Dermis blood vessel endothelial cell (primary cell): ENCODE measurements at regions not wholly inside any gene's neighbourhood (a gene's known extent, or its start where the extent isn't known, plus 50 kb on each side); places are given as distances from the start of the nearest gene placed in this dataset.

Experiments used
- DNase-seq: peaks from one replicate; pipeline ENCODE4 v3.0.0; 2010

DNA sequence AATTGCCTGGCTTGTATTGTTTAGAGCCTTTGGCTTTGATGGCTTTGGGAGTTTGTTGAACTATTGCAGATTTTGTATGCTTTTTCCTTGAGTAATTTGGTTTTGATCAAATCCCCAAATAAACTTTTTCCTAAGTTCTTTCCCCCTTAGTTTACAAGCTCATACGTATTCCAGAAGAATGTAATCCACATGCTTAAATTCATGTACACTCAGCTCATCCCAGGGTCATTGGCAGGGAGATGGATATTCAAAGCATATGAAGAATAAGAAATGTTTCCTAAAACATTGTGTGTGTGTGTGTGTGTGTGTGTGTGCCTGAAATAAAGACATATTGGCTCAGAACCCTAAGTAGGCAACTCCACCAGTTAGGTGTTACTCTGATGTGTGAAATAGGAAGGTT lies 89.4 kb downstream of the TMEM30B start:
- no peak for DNase-seq

DNA sequence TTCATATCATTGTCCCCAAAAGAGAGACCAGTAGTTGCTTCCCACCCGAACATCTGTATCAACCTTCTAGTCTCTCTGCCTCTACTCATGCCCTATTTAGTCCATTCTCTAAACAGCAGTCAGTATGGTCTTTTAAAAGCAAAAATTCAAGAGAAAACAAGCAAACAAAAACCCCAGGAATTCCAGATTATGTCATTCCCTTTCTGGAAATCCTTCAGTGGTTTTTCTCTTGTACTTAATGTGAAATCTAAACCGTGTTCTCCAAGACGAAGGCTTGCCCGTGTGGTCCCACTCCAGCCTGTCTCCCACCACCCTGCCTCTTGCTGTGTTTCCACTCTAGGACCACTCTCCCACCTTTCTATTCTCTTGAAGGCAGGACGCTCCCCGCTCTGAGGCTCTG lies 90.8 kb downstream of the TMEM30B start:
- no peak for DNase-seq

DNA sequence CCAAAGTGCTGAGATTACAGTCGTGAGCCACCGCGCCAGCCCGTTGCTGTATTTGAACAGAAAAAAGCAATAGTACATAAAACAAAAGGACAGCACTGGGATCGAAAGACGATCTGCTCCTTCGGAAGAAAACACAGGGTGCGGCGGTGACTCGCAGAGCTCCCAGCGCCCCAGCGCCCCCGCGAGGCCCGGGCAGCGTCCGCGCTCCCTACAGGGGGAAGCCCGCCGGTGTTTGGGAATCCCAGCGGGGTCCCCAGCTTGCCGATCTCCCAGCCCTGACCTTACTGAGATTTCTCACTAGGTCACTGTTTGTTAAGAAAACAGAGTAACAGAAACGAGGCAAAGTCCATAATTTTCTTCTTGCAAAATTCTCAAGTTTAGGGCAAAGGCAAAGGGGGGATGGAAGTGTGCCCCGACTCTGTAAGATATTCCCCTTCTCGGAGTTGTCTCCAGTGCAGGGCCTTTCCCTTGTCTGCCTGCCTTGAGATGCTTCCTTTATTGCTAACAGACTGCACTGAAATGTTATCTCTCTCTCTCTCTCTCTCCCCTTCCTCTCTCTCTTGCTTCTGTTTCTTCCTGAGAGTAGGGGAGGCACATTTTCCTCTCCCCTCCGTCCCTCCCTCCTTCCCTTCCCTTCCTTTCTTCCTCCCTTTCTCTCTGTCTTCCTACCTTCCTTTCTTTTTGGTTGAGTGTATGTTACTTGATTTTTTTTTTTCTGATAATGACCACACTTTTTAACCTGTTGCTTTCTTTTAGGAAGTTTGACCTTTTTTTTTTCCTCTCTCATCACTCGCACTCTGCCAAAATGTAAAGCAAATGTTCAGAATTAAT lies 91.9 kb downstream of the TMEM30B start:
- DNase-seq = peak; percentile 86

DNA sequence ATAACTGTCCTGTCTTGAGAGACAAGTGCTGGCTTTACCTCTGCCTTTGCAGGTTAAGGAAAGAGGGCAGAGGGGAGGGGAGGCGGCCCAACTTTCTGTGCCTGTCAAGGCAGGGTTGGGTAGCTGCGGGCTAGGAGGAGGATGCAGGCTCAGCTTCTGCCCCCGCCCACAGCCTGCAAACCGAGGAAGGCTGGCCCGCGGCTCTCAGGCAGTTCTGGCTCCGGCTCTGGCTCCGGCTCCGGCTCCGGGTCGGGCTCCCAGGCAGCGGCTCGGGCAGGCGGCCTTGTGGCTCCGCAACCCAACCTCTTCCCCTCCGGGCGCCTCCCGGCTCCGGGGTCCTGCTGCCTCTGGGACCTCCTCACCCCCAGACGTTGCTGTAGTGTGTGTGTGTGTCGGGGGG lies 92.9 kb downstream of the TMEM30B start:
- DNase-seq = peak; percentile 20

DNA sequence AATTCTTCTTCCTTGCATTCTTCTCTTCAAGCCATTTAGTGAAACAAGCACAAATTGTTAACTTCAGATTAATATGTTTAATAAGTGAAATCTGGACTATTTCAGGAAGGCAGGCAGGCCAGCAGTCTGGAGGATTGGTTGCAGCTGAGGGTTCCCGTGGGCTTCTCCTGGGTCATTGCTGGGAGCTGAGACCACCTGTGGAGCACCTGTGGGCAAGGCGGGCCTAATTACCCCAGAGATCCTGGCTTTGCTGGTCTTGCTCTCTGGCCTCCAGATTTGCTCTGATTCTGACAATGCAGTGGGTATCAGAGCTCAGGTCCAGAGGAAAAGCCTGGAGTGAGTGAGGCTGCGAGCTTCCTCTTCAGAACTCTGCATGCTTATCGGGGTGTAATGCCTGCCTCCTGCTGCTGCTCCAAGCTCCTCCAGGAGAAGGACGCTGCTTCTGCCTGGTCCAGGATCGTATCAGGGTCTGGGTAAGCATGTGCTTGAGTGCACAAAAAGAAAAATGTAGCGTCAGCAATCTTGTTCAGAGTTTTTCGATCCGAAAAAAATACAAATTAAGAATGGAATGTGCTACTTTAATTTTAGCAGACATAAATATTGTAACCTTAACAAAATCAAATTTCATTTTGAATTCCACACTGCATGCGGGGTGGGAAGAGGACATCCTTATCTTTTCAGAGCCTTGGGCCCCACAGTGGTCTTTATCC lies 93.8 kb downstream of the TMEM30B start:
- DNase-seq = no peak

DNA sequence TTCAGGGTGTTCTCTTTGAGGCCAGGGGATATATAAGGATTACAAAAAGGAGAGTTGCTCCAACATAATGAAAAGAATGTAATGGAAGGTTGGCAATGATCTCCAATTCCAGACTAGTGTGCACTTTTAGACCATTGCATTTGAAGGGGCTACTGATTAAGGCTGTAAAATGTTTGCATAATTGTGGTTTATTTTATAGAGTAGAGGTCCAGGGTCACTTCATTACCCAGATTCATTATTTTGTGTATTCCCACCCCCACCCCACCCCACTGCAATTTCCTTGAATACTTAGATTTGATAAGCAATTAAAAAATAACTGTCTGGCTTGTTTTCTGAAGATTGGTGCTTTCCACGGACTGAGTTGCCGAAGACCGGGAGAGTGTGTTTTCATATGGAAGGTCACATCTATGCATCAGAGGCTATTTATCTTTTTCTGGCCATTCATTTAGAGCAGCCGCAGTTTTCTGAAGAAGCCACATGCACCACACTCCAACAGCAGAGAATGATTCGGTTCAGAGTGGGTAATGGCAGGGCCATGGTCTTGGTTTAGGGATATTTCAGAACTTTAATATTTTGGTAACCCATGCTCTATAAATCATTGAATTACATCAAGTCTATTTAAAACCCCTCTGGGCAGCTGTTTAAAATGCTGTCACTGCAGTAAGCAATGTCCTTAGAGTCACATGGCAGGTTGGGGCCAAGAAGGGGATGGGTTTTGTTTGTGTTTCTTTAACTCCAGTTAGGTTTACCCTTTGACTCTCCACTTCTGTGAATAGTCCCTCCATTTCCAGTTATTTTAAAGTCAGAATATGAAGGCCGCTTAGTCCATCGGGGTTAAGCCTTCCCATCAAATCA lies 94.6 kb downstream of the TMEM30B start:
- DNase-seq = no peak

DNA sequence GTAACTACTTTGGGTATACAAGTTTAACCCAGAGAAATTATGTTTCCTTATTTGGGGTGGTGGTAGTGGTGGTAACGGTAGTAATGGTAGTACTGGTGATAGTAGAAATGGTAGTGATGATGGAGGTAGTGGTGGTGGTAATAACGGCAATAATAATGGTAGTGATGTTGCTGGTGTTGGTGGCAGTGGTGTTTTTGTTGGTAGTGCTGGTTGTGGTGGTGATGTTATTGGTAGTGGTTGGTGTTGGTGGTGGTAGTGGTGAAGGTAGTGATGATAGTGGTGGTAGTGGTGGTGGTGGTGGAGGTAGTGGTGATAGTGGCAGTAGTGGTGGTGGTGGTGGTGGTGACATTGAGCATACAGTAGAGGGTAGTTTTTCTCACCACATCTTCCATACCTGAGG lies 95.6 kb downstream of the TMEM30B start:
- DNase-seq = no peak

DNA sequence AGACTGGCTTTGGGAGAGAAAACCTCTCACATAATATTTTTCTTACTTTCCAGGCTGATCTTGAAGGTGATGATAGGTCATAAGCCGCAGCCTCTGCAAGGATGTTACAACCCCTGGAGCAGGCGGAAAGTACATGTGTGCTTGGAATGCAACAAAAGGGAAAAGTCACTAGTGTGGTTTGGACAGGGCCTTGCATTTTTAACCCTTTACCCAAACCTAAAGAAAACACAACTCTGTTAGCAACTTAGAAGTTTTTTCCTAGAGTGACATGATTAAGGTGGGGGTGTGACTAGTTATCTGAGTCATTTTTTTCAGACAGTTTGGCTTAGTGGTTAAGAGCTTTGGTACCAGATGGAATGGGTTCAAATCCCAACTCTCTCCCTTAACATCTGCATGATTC lies 97.0 kb downstream of the TMEM30B start:
- peak; percentile 57 for DNase-seq

DNA sequence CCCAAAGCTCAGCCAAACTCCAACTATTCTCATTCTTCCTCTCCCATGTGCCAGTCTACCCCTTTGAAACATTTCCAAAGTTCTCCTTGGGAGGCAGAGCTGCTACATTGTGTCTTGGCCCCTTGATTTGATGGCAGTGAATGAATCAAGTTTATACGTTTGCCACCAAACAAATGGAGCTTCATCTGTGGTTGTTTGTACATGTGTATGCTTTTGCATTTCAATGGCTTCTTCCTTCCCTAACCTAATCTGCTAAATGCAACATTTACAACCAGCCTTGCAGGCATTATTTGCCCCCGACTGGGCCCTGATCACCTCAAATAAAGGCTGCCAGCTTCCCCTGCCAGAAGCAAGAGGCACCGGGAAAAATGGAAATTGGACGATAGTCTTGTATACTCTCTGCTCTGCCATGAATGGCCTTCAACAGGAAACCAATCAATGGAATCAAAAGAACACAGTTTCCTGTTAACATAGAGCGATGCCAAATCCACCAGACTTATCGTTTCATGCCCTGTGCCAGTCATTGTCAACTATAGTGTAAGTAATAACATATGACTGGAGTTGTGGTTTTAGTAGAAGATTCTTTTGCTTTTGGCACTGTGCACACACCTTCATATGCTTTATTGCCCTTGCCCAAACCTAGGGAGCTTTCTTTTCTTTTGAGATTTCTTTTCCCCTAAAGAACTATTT lies 97.8 kb downstream of the TMEM30B start:
- DNase-seq = peak; percentile 90

DNA sequence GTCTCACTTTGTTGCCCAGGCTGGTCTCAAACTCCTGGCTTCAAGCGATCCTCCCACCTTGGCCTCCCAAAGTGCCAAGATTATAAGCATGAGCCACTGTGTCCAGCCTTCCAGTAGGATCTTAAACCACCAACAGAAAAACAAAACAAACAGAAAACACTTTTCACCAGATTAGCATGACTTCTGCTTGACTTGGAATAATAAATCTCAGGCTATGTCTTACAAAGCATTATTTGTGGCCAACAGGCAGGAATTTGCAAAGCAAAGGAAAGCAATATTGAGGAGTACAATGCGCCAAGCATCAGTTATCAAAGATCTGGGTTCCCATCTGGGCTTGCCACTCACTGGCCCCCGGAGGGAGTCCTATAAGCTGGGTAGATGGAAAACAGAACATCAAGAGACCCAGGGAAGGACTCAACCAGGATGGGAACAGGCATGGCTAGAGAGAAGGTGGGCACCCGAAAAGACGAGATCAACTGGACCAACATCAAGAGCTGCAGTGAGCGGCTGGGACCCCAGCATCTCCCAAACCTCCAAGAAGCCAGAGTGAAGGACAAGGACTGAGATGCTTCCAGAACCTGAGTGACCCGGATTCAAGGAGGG lies 101.2 kb downstream of the TMEM30B start:
- no peak for DNase-seq

DNA sequence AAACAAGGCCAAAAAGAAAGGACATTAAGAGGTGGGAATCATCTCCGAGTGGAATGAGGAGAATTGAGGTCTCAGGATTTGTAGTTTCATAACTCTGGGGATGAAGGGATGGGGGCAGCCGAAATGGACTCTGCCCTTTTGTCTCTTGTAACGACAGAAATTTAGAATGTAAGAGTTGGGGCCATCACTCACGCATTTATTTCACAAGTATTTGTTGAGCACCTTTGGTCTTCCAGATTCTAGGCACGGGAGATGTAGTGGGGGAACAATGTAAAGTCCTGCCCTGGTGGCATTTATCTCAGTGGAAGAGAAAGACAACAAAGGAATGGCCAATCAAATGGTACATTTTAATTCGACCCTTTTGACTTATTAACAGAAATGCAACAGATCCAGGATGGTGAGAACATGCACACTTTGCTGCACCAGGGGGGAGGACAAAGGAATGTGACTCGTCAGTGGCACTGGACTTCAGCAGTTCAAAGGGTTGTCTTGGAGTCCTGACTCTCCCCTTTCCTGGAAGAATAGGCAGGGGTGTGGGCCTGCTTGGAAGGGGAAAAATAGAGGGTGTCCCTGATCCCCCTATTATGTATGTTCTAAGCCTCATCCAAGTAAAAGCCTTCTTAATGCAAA lies 102.0 kb downstream of the TMEM30B start:
- DNase-seq = peak; percentile 47

DNA sequence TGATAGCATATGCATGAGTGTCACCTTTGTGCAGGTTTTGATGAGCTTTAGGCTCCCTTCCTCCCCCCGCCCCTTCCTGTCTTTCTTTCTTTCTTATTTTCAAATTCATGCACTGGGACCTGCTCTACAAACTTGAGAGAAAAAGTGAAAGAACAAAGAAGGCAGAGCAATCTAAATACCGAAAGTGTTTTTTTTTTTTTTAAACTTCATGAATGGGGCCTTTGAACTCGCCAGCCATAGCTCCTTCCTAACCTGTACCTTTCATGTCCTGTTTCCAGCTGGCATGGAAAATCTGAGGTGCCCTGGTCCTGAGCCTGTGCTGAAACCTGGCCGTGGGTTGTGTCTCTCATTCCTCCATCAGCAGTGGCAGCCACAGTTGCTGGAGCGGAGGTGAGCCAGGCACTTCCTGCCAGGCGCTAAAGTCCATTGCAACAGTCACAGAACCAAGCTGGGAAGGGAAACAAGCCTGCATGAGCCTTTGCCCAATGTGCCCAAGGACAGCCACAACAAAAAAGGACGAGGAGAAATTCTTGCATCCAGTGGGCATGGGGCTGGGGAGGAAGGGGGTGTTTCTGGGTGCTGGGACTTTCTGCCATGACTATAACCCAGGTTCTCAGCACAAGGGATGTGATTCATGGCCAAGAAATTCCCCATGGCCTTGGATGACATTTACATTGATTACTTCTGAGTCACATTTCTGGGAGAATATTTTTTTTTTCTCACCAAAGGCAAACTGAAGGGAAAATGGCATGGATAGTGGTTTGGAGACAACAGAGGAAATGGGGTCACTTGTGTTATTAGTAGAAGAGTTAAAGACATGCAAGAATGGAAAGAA lies 102.7 kb downstream of the TMEM30B start:
- DNase-seq = peak; percentile 96

DNA sequence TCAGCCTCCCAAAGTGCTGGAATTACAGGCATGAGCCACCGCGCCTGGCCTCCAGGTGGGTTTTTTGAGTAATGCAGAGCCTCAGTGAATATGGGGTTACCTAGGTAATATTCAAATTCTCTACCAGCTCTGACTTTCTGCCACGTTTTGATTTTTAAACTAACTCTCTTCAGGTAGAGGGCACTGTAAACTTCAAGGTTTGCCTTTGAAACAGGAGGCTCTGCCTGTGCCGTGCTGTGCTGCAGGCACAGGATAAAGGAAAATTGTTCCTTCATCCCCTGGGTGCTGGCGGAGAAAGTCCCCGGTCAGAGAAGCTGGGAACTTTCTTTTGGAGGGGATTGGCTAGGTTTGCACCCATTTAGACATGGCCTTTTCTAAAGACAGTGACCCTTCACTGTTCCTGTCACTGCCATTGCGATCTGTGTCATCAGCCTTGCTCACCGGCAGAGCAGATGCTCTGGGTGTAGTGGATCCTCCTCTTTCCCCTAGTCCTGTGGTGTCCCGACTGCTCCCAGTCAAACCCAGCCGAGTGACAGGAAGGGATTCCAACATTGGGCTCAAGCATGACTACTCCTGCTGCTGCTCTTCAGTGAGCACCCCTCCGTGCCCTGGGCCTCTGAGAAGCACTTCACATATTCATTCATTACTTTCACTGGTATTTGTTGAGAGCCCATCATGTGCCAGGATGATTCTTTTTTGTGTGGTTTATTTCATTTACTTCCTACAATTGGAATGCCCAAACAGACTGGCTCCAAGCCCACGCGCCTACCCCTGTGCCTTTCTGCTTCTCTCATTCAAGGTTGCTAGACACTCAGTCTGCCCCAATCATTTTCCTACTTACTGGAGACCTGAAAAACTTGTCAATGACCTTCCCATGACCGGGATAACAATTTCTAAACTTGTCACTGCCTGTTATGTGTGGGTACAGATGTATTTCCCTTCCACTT lies 103.6 kb downstream of the TMEM30B start:
- DNase-seq = no peak

DNA sequence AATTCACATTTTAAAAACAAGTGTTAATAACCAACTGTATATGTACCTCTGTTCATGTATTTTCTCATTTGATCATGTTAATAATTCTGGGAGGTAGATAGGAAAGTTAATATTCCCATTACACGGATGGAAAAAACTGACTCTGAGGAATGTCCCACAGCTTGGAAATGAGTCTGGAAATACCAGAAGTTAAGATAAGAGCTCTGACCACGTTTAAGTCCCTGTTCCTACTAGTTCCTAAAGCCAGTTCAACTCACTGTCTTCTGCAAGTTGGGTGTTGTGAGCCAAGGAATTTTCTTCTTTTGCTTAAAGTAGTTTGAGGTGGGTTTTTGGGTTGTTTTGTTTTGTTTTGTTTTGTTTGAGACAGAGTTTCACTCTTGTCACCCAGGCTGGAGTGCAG lies 104.5 kb downstream of the TMEM30B start:
- no peak for DNase-seq

DNA sequence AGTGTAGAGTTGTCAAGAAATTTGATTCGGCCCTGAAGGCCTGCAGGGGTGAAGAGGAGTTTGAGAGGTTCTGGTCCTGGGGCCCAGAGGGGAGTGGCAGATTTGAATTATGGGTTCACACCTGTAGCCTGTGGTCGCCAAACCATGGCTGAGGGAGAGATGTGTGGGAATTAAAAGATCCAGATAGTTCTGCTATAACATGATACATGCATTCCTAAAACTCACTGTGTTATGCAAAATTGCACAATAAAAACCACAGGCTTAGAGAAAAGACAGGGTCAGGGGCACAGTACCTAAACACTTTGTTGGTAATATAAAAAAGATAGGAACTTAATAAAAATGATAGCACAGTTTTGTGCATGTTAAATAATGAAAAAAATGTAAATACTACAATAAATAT lies 106.2 kb downstream of the TMEM30B start:
- DNase-seq = no peak

DNA sequence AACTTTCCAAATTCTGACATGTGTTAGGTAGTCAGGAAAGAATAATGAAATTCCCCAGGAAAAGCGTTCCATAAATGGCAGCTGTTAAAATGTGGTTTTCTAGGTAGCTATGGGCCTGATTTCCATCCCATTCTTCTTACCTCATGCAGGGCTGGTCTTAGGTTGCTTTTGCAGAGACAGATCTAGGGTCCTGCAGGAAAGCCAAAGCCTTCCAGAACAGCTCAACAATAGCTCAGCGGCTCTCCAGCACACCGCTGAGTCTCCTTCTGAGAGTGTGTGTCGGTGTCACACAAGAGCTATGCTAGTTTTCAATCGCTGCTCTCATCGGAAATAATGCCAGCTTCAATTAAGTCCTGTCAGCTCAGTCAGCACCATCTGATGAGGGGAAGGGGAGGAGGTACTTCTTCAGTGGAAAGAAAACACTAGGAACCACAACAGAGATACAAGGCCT lies 106.7 kb downstream of the TMEM30B start:
- DNase-seq = no peak

DNA sequence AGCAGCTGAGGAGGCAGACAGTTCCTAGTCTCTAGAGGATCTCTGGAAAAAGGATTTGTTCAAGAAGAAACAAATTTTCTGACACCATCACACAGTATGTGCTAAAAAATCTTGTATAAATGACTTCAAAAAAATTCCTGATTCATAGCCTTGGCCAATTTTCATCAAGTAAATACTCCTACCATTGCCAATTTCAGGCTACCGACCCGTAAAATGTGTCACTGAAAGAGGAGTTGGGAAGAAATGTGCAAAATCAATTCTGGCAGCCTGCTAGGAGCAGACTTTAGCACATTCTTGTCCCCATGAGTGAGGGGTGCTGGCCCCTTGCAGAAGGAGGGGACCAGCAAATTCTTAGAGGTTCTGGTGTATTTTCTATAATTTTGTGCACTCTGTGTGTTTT lies 109.4 kb downstream of the TMEM30B start:
- no peak for DNase-seq

DNA sequence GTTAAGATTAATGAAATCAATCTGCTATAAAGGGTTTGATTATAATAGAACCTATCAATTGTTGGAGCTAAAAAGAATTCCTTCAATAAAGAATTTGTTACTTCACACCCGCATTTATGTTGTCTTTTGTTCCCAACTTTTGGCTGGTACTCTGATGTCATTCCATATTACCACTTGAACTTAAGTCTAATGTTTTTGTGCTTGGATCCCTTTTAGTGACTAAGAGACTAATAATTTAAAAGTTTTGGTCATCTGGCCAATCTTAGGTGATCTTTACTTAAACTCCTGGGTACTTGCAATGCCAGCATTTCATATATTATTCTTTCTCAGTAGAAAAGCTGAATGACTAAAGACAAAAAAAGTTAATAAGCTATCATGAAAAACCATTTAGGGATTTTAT lies 113.0 kb downstream of the TMEM30B start:
- DNase-seq = no peak

DNA sequence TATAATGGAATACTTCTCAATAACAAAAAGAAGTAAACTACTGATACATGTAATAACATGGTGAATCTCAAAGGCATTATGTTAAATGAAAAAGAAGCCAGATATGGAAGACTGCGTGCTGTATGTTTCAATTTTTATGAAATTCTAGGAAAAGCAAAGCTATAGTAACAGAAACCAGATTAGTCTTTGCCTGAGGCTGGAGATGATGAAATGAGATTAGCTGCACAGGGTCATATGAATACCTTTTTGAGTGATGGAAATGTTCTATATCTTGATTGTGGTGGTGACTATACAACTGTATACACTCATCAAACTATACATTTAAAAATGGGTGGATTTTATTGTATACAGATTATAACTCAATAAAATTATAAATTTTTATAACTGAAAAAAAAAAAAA lies 113.5 kb downstream of the TMEM30B start:
- no peak for DNase-seq

DNA sequence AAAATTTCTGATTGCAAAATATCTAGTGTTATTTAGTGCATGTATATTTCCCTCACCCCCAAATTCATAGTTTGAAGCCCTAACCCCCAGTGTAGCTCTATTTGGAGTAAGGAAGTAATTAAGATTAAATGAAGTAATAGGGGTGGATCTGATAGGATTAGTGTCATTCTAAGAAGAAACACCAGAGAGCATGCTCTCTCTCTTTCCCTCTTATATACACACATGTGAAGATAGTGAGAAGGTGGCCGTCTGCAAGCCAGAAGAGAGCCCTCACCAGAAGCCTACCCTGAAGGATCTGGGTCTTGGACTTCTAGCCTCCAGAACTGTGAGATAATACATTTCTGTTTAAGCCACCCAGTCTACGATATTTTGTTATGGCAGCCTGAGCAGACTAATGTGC lies 120.3 kb downstream of the TMEM30B start:
- no peak for DNase-seq
